ENCODE measurements at regions not wholly inside any gene's neighbourhood (a gene's known extent, or its start where the extent isn't known, plus 50 kb on each side); places are given as distances from the start of the nearest gene placed in this dataset.

GRCh38 chr9:115359017-115359780 is 241.2 kb upstream of the TNC start:
- TF ChIP-seq CTCF (IDR thresholded peaks at IDR 0.05): no peak
- no peak for TF ChIP-seq POLR2A (IDR thresholded peaks at IDR 0.05)
- TF ChIP-seq EP300 (IDR thresholded peaks at IDR 0.05): no peak

Measured in tibial nerve (tissue), 4 donors.